Endodermal cell (in vitro differentiated cells): ENCODE measurements at regions not wholly inside any gene's neighbourhood (a gene's known extent, or its start where the extent isn't known, plus 50 kb on each side); places are given as distances from the start of the nearest gene placed in this dataset.

ENCODE experiments used
- DNase-seq: peaks from one replicate; pipeline ENCODE4 v3.0.0-alpha.2; 2017
- H3K27ac ChIP-seq: 2 replicates; pipeline ENCODE4 v1.5.1; 2013; ENCODE audit warnings: mild to moderate bottlenecking, low read depth, low read length, moderate library complexity
- H3K27me3 ChIP-seq: 2 replicates; pipeline ENCODE4 v1.6.1; 2013; ENCODE audit warnings: mild to moderate bottlenecking, low read length, moderate library complexity; ENCODE audit not compliant: insufficient read depth, control insufficient read depth, poor library complexity, severe bottlenecking
- H3K36me3 ChIP-seq: 2 replicates; pipeline ENCODE4 v1.7.0; 2013; ENCODE audit warnings: mild to moderate bottlenecking, low read length, moderate library complexity; ENCODE audit not compliant: control insufficient read depth, insufficient read depth
- H3K4me1 ChIP-seq: one replicate; pipeline ENCODE4 v1.7.0; 2013; ENCODE audit warnings: low read length; ENCODE audit not compliant: control insufficient read depth, insufficient read depth
- H3K4me3 ChIP-seq: 2 replicates; pipeline ENCODE4 v1.5.1; 2013; ENCODE audit warnings: mild to moderate bottlenecking, low read length, moderate library complexity
- H3K9ac ChIP-seq: 2 replicates; pipeline ENCODE4 v1.6.1; 2013; ENCODE audit warnings: mild to moderate bottlenecking, low read length, moderate library complexity; ENCODE audit not compliant: poor library complexity, severe bottlenecking; ENCODE audit errors: extremely low read depth
- H3K9me3 ChIP-seq: 2 replicates; pipeline ENCODE4 v1.6.1; 2013; ENCODE audit warnings: mild to moderate bottlenecking, low read length, moderate library complexity; ENCODE audit not compliant: control insufficient read depth
- H3K27ac Mint-ChIP-seq: 2 replicates; pipeline ENCODE4 v1.8.0; 2020; ENCODE audit warnings: mixed read lengths
- H3K27me3 Mint-ChIP-seq: 2 replicates; pipeline ENCODE4 v1.8.0; 2021; ENCODE audit warnings: mild to moderate bottlenecking, mixed read lengths; ENCODE audit not compliant: insufficient read depth
- H3K36me3 Mint-ChIP-seq: 2 replicates; pipeline ENCODE4 v1.8.0; 2020; ENCODE audit warnings: low read depth, mixed read lengths
- H3K4me1 Mint-ChIP-seq: 2 replicates; pipeline ENCODE4 v1.8.0; 2020; ENCODE audit warnings: mixed read lengths
- H3K4me3 Mint-ChIP-seq: 2 replicates; pipeline ENCODE4 v1.8.0; 2020; ENCODE audit warnings: mild to moderate bottlenecking, moderate library complexity, mixed read lengths
- H3K9me3 Mint-ChIP-seq: 2 replicates; pipeline ENCODE4 v1.8.0; 2020; ENCODE audit warnings: mild to moderate bottlenecking, mixed read lengths
- CTCF ChIP-seq: fragments of 200-600 bp; sonication (generic); conservative IDR thresholded peaks from 2 replicates; pipeline ENCODE4 v1.5.0; 2021; ENCODE audit warnings: antibody characterized with exemption, mild to moderate bottlenecking
- WGBS, 2 experiments: methylation state at CpG; one replicate each; pipeline versions ENCODE4 v1.1.5 to v1.1.7; 2013; ENCODE audit warnings: missing lambda C conversion rate in 2 of 2, mixed read lengths in 1 of 2; ENCODE audit not compliant: insufficient coverage in 1 of 2, insufficient read length in 1 of 2; 5-methylcytosine and 5-hydroxymethylcytosine counted together

GRCh38 chrX:7983581-7983980 is 56.4 kb upstream of the PNPLA4 start:
- H3K9ac ChIP-seq, result no peak overlapping the region
- H3K4me3 Mint-ChIP-seq, result no peak overlapping the region
- H3K36me3 ChIP-seq, result no peaks in the 10 kb centered on the region
- H3K4me1 ChIP-seq, result no peaks in the 10 kb centered on the region
- H3K27ac ChIP-seq, result no peak overlapping the region
- no peaks in the 10 kb centered on the region for H3K36me3 Mint-ChIP-seq
- no peaks in the 10 kb centered on the region for H3K4me1 Mint-ChIP-seq
- H3K4me3 ChIP-seq, result no peak overlapping the region
- no peak for DNase-seq
- H3K27me3 ChIP-seq, result no peaks in the 10 kb centered on the region
- H3K9me3 Mint-ChIP-seq, result no peaks in the 10 kb centered on the region
- H3K27ac Mint-ChIP-seq, result no peak overlapping the region
- H3K9me3 ChIP-seq, result no peaks in the 10 kb centered on the region
- no peak for TF ChIP-seq CTCF
- H3K27me3 Mint-ChIP-seq, result peaks cover 71% of the 10 kb centered on the region
- WGBS, 2 experiments, result 100% methylated on average over 1 of the region's 1 CpG; no CpG with 5 or more reads in 1 of the 2 experiments
